IMR-90 (cell line): ENCODE measurements at regions not wholly inside any gene's neighbourhood (a gene's known extent, or its start where the extent isn't known, plus 50 kb on each side); places are given as distances from the start of the nearest gene placed in this dataset.

Source experiments
- ATAC-seq: fragments of 200-7000 bp; cut with Tn5 transposase; 2 replicates; pipeline ENCODE4 v1.9.1; 2020; ENCODE audit warnings: low read depth, mild to moderate bottlenecking, moderate library complexity
- BruUV-seq: library from RNA; stranded (reverse); fragments of 400-500 nt; replicated peaks from 2 replicates; lab custom pipeline; 2021; lab: Mats Ljungman, UMichigan
- CTCF ChIA-PET: fragments of 300-600 bp; formaldehyde crosslinking; extraction: SDS; loops from one replicate; lab custom pipeline; 2021; ENCODE audit warnings: antibody characterized with exemption; lab: Yijun Ruan, JAX
- POLR2A ChIA-PET: fragments of 300-600 bp; sonication (Branson Sonifier 250); formaldehyde crosslinking; loops from one replicate; lab custom pipeline; 2022; ENCODE audit warnings: antibody characterized with exemption; ENCODE audit not compliant: unreplicated experiment; lab: Charles Lee
- DNase-seq: peaks from one replicate; pipeline ENCODE4 v3.0.0; 2013
- H2AFZ ChIP-seq: replicated peaks from 2 replicates; pipeline ENCODE3; 2013; ENCODE audit warnings: low read length, mild to moderate bottlenecking; ENCODE audit not compliant: poor library complexity
- H2AK5ac ChIP-seq: 2 replicates; pipeline ENCODE4 v1.6.1; 2013; ENCODE audit warnings: low read depth, low read length, inconsistent platforms
- H2AK9ac ChIP-seq: replicated peaks from 2 replicates; pipeline ENCODE3; 2013; ENCODE audit warnings: mild to moderate bottlenecking, low read depth, low read length, moderate library complexity; ENCODE audit not compliant: poor library complexity
- H2BK120ac ChIP-seq: 2 replicates; pipeline ENCODE4 v1.6.1; 2013; ENCODE audit warnings: low read depth, low read length, inconsistent platforms
- H2BK15ac ChIP-seq: 3 replicates; pipeline ENCODE4 v1.6.1; 2013; ENCODE audit warnings: low read depth, low read length, inconsistent platforms
- H2BK20ac ChIP-seq: 2 replicates; pipeline ENCODE4 v1.6.1; 2013; ENCODE audit warnings: low read depth, mild to moderate bottlenecking, inconsistent platforms, low read length, moderate library complexity
- H2BK5ac ChIP-seq: 2 replicates; pipeline ENCODE4 v1.6.1; 2013; ENCODE audit warnings: mild to moderate bottlenecking, low read depth, low read length, inconsistent platforms; ENCODE audit not compliant: poor library complexity, severe bottlenecking
- H3K14ac ChIP-seq: replicated peaks from 2 replicates; pipeline ENCODE4 v1.6.1; 2013; ENCODE audit warnings: low read depth, low read length, inconsistent platforms
- H3K18ac ChIP-seq: 2 replicates; pipeline ENCODE4 v1.6.1; 2013; ENCODE audit warnings: low read depth, low read length, control low read depth
- H3K23ac ChIP-seq: 2 replicates; pipeline ENCODE4 v1.6.1; 2013; ENCODE audit warnings: low read depth, low read length, inconsistent platforms
- H3K27ac ChIP-seq: 2 replicates; pipeline ENCODE4 v1.5.1; 2013; ENCODE audit warnings: mild to moderate bottlenecking, control low read depth, low read length; ENCODE audit not compliant: insufficient read depth
- H3K27me3 ChIP-seq: 2 replicates; pipeline ENCODE4 v1.6.1; 2013; ENCODE audit warnings: low read length; ENCODE audit not compliant: control insufficient read depth, insufficient read depth
- H3K36me3 ChIP-seq: 2 replicates; pipeline ENCODE4 v1.6.1; 2013; ENCODE audit warnings: low read length, mixed read lengths; ENCODE audit not compliant: control insufficient read depth, insufficient read depth
- H3K4ac ChIP-seq: 2 replicates; pipeline ENCODE4 v1.6.1; 2013; ENCODE audit warnings: low read depth, low read length, inconsistent platforms
- H3K4me1 ChIP-seq: 2 replicates; pipeline ENCODE4 v1.6.1; 2013; ENCODE audit warnings: low read length, mixed read lengths; ENCODE audit not compliant: control insufficient read depth, insufficient read depth
- H3K4me2 ChIP-seq: 2 replicates; pipeline ENCODE4 v1.6.1; 2013; ENCODE audit warnings: low read depth, mild to moderate bottlenecking, control low read depth, low read length, moderate library complexity
- H3K4me3 ChIP-seq: 2 replicates; pipeline ENCODE4 v1.5.1; 2013; ENCODE audit warnings: low read depth, mild to moderate bottlenecking, control low read depth, low read length, moderate library complexity; ENCODE audit not compliant: insufficient read depth
- H3K56ac ChIP-seq: 2 replicates; pipeline ENCODE4 v1.6.1; 2013; ENCODE audit warnings: low read length, inconsistent platforms; ENCODE audit not compliant: insufficient read depth; ENCODE audit errors: extremely low read depth
- H3K79me1 ChIP-seq, 2 experiments: 2 replicates each; pipeline ENCODE4 v1.6.1; 2013; ENCODE audit warnings: low read length in 2 of 2, inconsistent platforms in 1 of 2, low read depth in 1 of 2
- H3K9ac ChIP-seq: 2 replicates; pipeline ENCODE4 v1.6.1; 2013; ENCODE audit warnings: low read depth, low read length, control low read depth
- H3K9me1 ChIP-seq: 2 replicates; pipeline ENCODE4 v1.6.1; 2013; ENCODE audit warnings: low read length, inconsistent platforms; ENCODE audit not compliant: insufficient read depth
- H3K9me3 ChIP-seq: 2 replicates; pipeline ENCODE4 v1.6.1; 2013; ENCODE audit warnings: low read length; ENCODE audit not compliant: control insufficient read depth, insufficient read depth
- H4K20me1 ChIP-seq: 2 replicates; pipeline ENCODE4 v1.6.1; 2013; ENCODE audit warnings: low read length, inconsistent platforms; ENCODE audit not compliant: insufficient read depth
- H4K5ac ChIP-seq: 2 replicates; pipeline ENCODE4 v1.6.1; 2013; ENCODE audit warnings: mild to moderate bottlenecking, low read depth, low read length, control low read depth
- H4K8ac ChIP-seq, 2 experiments: 2 replicates each; pipeline ENCODE4 v1.6.1; 2013; ENCODE audit warnings: low read depth in 2 of 2, low read length in 2 of 2, control low read depth in 1 of 2, inconsistent platforms in 1 of 2
- H4K91ac ChIP-seq: 2 replicates; pipeline ENCODE4 v1.6.1; 2013; ENCODE audit warnings: low read depth, low read length, inconsistent platforms; ENCODE audit not compliant: insufficient read depth
- BHLHE40 ChIP-seq: fragments of 150-350 bp; IDR thresholded peaks from 2 replicates; pipeline ENCODE4 v1.6.1; 2016; ENCODE audit warnings: mild to moderate bottlenecking, low read depth, low read length
- CHD1 ChIP-seq: IDR thresholded peaks from 2 replicates; pipeline ENCODE4 v1.6.1; 2012; ENCODE audit warnings: low read depth, low read length, improper control_type of control experiment
- FOS ChIP-seq: fragments of 150-350 bp; IDR thresholded peaks from 2 replicates; pipeline ENCODE4 v1.6.1; 2016; ENCODE audit warnings: low read depth, low read length
- NFE2L2 ChIP-seq: fragments of 150-350 bp; IDR thresholded peaks from 2 replicates; pipeline ENCODE4 v1.6.1; 2016; ENCODE audit warnings: low read depth, mild to moderate bottlenecking, low read length
- RAD21 ChIP-seq: IDR thresholded peaks from 2 replicates; pipeline ENCODE4 v1.6.1; 2012; ENCODE audit warnings: low read length, improper control_type of control experiment
- RCOR1 ChIP-seq: IDR thresholded peaks from 2 replicates; pipeline ENCODE4 v1.6.1; 2012; ENCODE audit warnings: mild to moderate bottlenecking, low read length, improper control_type of control experiment; ENCODE audit not compliant: insufficient replicate concordance
- SMC3 ChIP-seq: fragments of 150-350 bp; IDR thresholded peaks from 2 replicates; pipeline ENCODE4 v1.6.1; 2016; ENCODE audit warnings: low read depth, mild to moderate bottlenecking, antibody characterized with exemption, low read length, moderate library complexity
- WGBS, 2 experiments: methylation state at CpG; one replicate each; pipeline versions ENCODE4 v1.1.5 to v1.1.7; 2013; ENCODE audit warnings: missing lambda C conversion rate in 2 of 2; ENCODE audit not compliant: insufficient read length in 1 of 2; ENCODE audit errors: extremely low coverage in 2 of 2; 5-methylcytosine and 5-hydroxymethylcytosine counted together
- dilution Hi-C: fragments of 300-500 bp; cut with HindIII; formaldehyde crosslinking; loops from one replicate; pipeline ENCODE4 v1.14.3; 2018; ENCODE audit warnings: low sequenced_read_pairs; ENCODE audit not compliant: unreplicated experiment
- in situ Hi-C: fragments of 300-500 bp; cut with MboI; formaldehyde crosslinking; loops from 3 replicates; pipeline ENCODE4 v1.14.3; 2019; ENCODE audit warnings: low sequenced_read_pairs, inconsistent platforms, mixed read lengths
- intact Hi-C: fragments of 100-400 bp; cut with micrococcal nuclease; formaldehyde crosslinking; loops from 2 replicates; pipeline ENCODE4 v1.10.0; 2022
- TF ChIP-seq, protein P1 (sequence below): fragments of 150-350 bp; IDR thresholded peaks from 2 replicates; pipeline ENCODE4 v1.6.1; 2017; ENCODE audit warnings: mild to moderate bottlenecking, antibody characterized with exemption, low read length, low read depth
- TF ChIP-seq, protein P2 (sequence below): fragments of 150-350 bp; IDR thresholded peaks from 2 replicates; pipeline ENCODE4 v1.6.1; 2016; ENCODE audit warnings: low read depth, mild to moderate bottlenecking, low read length, moderate library complexity, borderline replicate concordance

DNA sequence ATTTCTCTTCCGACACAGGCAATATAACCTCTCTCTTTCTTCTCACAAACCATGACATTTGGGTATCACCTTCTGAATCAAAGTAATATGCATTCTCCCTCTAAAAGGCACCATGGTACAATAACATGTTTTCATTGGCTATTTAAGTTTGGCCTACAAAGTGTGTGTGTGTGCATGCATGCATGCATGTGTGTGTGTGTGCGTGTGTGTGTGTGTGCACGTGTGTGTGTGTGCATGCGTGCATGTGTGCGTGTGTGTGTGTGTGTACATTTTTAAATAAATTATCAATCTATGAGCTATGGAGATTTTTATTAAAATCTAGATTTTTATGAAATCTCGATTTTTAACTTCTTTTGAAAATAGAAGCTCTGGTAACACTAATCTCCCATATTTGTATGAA lies 745.3 kb upstream of the ZEB2 start:
- H3K23ac ChIP-seq: no peak overlapping the region
- no peaks in the 10 kb centered on the region for H4K20me1 ChIP-seq
- 0 out of 2 replicates have a peak, but pooled peaks cover 2% of the 10 kb centered on the region for H3K9me1 ChIP-seq
- no peaks in the 10 kb centered on the region for H3K36me3 ChIP-seq
- H3K4me1 ChIP-seq: no peaks in the 10 kb centered on the region
- no peaks in the 10 kb centered on the region for H3K9me3 ChIP-seq
- POLR2A ChIA-PET: no interaction called here
- H2BK120ac ChIP-seq: no peak overlapping the region
- H4K91ac ChIP-seq: no peak overlapping the region
- 100% methylated on average over 1 of the region's 6 CpGs; no CpG with 5 or more reads in 1 of the 2 experiments for WGBS, 2 experiments
- intact Hi-C loops: loop anchor here (10.0 kb wide), 1 partner anchor 740 kb away; the partner anchor contains the start of gene ZEB2
- H2BK15ac ChIP-seq: no peak overlapping the region
- no peaks in the 10 kb centered on the region for H3K79me1 ChIP-seq
- in situ Hi-C loops: no loop called here
- H2BK20ac ChIP-seq: no peak overlapping the region
- no TSS peak for BruUV-seq
- TF ChIP-seq BHLHE40: no peak
- no peak for TF ChIP-seq RCOR1
- TF ChIP-seq SMC3: no peak
- TF ChIP-seq RAD21: no peak
- TF ChIP-seq CHD1: no peak
- TF ChIP-seq, protein P1, sequence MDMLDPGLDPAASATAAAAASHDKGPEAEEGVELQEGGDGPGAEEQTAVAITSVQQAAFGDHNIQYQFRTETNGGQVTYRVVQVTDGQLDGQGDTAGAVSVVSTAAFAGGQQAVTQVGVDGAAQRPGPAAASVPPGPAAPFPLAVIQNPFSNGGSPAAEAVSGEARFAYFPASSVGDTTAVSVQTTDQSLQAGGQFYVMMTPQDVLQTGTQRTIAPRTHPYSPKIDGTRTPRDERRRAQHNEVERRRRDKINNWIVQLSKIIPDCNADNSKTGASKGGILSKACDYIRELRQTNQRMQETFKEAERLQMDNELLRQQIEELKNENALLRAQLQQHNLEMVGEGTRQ: no peak
- no peak for TF ChIP-seq NFE2L2
- TF ChIP-seq, protein P2, sequence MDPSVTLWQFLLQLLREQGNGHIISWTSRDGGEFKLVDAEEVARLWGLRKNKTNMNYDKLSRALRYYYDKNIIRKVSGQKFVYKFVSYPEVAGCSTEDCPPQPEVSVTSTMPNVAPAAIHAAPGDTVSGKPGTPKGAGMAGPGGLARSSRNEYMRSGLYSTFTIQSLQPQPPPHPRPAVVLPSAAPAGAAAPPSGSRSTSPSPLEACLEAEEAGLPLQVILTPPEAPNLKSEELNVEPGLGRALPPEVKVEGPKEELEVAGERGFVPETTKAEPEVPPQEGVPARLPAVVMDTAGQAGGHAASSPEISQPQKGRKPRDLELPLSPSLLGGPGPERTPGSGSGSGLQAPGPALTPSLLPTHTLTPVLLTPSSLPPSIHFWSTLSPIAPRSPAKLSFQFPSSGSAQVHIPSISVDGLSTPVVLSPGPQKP: no peak
- TF ChIP-seq FOS: no peak
- H2AK9ac ChIP-seq: no peak overlapping the region
- H3K27me3 ChIP-seq: no peaks in the 10 kb centered on the region
- H4K8ac ChIP-seq: no peak overlapping the region
- no peak overlapping the region for H3K18ac ChIP-seq
- H3K56ac ChIP-seq: no peak overlapping the region
- H3K4me2 ChIP-seq: no peak overlapping the region
- H3K4me3 ChIP-seq: no peak overlapping the region
- no peak overlapping the region for H3K27ac ChIP-seq
- H2BK5ac ChIP-seq: no peak overlapping the region
- DNase-seq: no peak
- H2AK5ac ChIP-seq: no peak overlapping the region
- dilution Hi-C loops: no loop called here
- H2AFZ ChIP-seq: no peak overlapping the region
- no peak overlapping the region for H3K4ac ChIP-seq
- CTCF ChIA-PET: interaction anchor here (0.8 kb wide), 1 partner anchor 530 kb away, joined by 3 read pairs; no protein-coding TSS in a partner anchor
- H3K14ac ChIP-seq: no peak overlapping the region
- no peak overlapping the region for H3K9ac ChIP-seq
- ATAC-seq: no peak
- H4K5ac ChIP-seq: no peak overlapping the region
